Uterus (tissue), 3 donors: ENCODE measurements at regions not wholly inside any gene's neighbourhood (a gene's known extent, or its start where the extent isn't known, plus 50 kb on each side); places are given as distances from the start of the nearest gene placed in this dataset.

Experiments used
- DNase-seq, 2 donors: peaks; one replicate each; pipeline ENCODE4 v3.0.0-alpha.2; 2019 to 2020
- H3K27ac ChIP-seq, 2 donors: fragments of 200-600 bp; sonication (generic); 1 replicate in 1 of 2; 2 replicates in 1 of 2; pipeline ENCODE4 v1.5.1; 2016 to 2018
- H3K27me3 ChIP-seq, 2 donors: fragments of 200-600 bp; sonication (generic); one replicate each; pipeline ENCODE4 v1.5.1; 2018 to 2019; ENCODE audit warnings: control low read depth in 1 of 2
- H3K36me3 ChIP-seq, 2 donors: fragments of 200-600 bp; sonication (generic); one replicate each; pipeline ENCODE4 v1.5.1; 2019; ENCODE audit warnings: control low read depth in 1 of 2
- H3K4me1 ChIP-seq, 2 donors: fragments of 200-600 bp; sonication (generic); one replicate each; pipeline ENCODE4 v1.5.1; 2018 to 2019; ENCODE audit warnings: control low read depth in 1 of 2
- H3K4me3 ChIP-seq, 2 donors: fragments of 200-600 bp; sonication (generic); 1 replicate in 1 of 2; 2 replicates in 1 of 2; pipeline ENCODE4 v1.5.1; 2018 to 2019; ENCODE audit warnings: mild to moderate bottlenecking in 1 of 2
- H3K9me3 ChIP-seq, 2 donors: fragments of 200-600 bp; sonication (generic); one replicate each; pipeline ENCODE4 v1.5.1; 2019; ENCODE audit warnings: control low read depth in 1 of 2
- POLR2A ChIP-seq, 2 donors: fragments of 450-650 bp; IDR thresholded peaks; one replicate each; pipeline ENCODE4 v1.6.1; 2016; ENCODE audit warnings: antibody characterized with exemption in 2 of 2, mild to moderate bottlenecking in 1 of 2, moderate library complexity in 1 of 2
- intact Hi-C: fragments of 100-400 bp; cut with DNase I; formaldehyde crosslinking; loops from one replicate; pipeline ENCODE4 v1.15.1; 2023; ENCODE audit warnings: low total_unique reads
- TF ChIP-seq, protein P1 (sequence below), 4 experiments: fragments of 200-600 bp in 2 of 4; fragments of 450-650 bp in 2 of 4; sonication (generic) in 2 of 4; IDR thresholded peaks; one replicate each; pipeline ENCODE4 v1.5.1; 2016 to 2019; ENCODE audit warnings: antibody characterized with exemption in 4 of 4, mild to moderate bottlenecking in 2 of 4, moderate library complexity in 1 of 4
- donor health status: DM: yes; HTN: yes; CAD: no.

GRCh38 chr5:13508559-13508958 lies 435.9 kb downstream of the DNAH5 start:
- TF ChIP-seq, protein P1, sequence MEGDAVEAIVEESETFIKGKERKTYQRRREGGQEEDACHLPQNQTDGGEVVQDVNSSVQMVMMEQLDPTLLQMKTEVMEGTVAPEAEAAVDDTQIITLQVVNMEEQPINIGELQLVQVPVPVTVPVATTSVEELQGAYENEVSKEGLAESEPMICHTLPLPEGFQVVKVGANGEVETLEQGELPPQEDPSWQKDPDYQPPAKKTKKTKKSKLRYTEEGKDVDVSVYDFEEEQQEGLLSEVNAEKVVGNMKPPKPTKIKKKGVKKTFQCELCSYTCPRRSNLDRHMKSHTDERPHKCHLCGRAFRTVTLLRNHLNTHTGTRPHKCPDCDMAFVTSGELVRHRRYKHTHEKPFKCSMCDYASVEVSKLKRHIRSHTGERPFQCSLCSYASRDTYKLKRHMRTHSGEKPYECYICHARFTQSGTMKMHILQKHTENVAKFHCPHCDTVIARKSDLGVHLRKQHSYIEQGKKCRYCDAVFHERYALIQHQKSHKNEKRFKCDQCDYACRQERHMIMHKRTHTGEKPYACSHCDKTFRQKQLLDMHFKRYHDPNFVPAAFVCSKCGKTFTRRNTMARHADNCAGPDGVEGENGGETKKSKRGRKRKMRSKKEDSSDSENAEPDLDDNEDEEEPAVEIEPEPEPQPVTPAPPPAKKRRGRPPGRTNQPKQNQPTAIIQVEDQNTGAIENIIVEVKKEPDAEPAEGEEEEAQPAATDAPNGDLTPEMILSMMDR (IDR thresholded peaks at IDR 0.05) = no peak
- no peak for TF ChIP-seq POLR2A (IDR thresholded peaks at IDR 0.05)
- Histone ChIP-seq H3K9me3 (no peaks in the 10 kb centered on the region), H3K27ac (no peak overlapping the region), H3K4me3 (no peak overlapping the region), H3K4me1 (no peaks in the 10 kb centered on the region), H3K36me3 (no peaks in the 10 kb centered on the region), H3K27me3 (no peaks in the 10 kb centered on the region)
- intact Hi-C loops = no loop called here
- no peak for DNase-seq

GRCh38 chr5:13505326-13505725 lies 439.2 kb downstream of the DNAH5 start:
- H3K4me1 ChIP-seq = no peaks in the 10 kb centered on the region
- no peak for DNase-seq
- intact Hi-C loops = no loop called here
- no peaks in the 10 kb centered on the region for H3K36me3 ChIP-seq
- TF ChIP-seq, protein P1 (IDR thresholded peaks at IDR 0.05) = no peak
- TF ChIP-seq POLR2A (IDR thresholded peaks at IDR 0.05) = no peak
- H3K4me3 ChIP-seq = no peak overlapping the region
- no peaks in the 10 kb centered on the region for H3K9me3 ChIP-seq
- no peaks in the 10 kb centered on the region for H3K27me3 ChIP-seq
- no peak overlapping the region for H3K27ac ChIP-seq

DNA sequence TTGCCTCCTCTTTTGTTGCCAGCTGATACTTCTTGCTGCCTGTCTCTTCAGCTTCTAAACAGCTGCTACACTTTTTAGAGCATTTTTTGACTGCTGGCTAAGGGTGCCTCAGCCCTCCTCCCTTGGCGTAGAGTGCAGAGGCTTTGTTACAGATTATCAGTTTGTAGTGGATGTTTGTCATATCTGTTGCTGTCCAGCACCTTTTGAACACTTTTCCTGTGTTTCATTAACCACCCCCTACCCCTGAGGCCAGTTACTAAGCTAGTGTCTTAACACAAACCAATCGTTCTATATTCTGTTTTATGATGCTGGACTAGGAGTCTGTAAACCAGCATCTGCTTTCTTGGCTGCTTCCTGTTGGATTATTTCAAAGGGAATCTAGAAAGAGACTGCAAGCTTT lies 441.5 kb downstream of the DNAH5 start:
- Histone ChIP-seq H3K4me1 (no peaks in the 10 kb centered on the region), H3K36me3 (no peaks in the 10 kb centered on the region), H3K4me3 (no peak overlapping the region), H3K27me3 (no peaks in the 10 kb centered on the region), H3K27ac (no peak overlapping the region), H3K9me3 (no peaks in the 10 kb centered on the region)
- no peak for TF ChIP-seq POLR2A (IDR thresholded peaks at IDR 0.05)
- TF ChIP-seq, protein P1 (IDR thresholded peaks at IDR 0.05) = no peak
- intact Hi-C loops = no loop called here
- DNase-seq = no peak

- DNase-seq = no peak
- no peaks in the 10 kb centered on the region for H3K36me3 ChIP-seq
- no peaks in the 10 kb centered on the region for H3K27me3 ChIP-seq
- H3K27ac ChIP-seq = no peak overlapping the region
- no peaks in the 10 kb centered on the region for H3K4me1 ChIP-seq
- H3K9me3 ChIP-seq = no peaks in the 10 kb centered on the region
- TF ChIP-seq, protein P1 (IDR thresholded peaks at IDR 0.05) = no peak
- no peak for TF ChIP-seq POLR2A (IDR thresholded peaks at IDR 0.05)
- intact Hi-C loops = no loop called here
- H3K4me3 ChIP-seq = no peak overlapping the region
These were observed 443.3 kb downstream of the DNAH5 start for GRCh38 chr5:13501176-13501575.

DNA sequence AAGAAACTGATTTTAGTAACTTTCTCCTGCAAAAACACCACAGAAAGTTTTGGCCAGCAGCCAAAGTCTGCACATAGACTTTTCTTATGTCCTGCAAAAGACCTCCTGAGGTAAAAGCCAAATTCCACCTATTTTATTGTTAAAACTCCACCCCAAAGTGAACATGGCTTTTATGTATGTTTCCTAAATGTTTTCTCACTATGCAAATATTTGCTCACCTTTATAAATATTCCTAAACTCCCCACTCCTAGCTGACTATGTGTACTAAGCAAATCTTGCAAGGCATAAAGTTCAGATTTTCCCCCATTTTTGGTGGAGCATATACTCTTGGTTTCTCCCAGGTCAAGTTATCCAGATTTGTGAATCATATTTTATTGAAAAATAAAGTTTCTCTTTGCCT lies 446.2 kb downstream of the DNAH5 start:
- H3K27me3 ChIP-seq = no peaks in the 10 kb centered on the region
- TF ChIP-seq, protein P1 (IDR thresholded peaks at IDR 0.05) = no peak
- TF ChIP-seq POLR2A (IDR thresholded peaks at IDR 0.05) = no peak

More for the DNA sequence above, 446.2 kb downstream of the DNAH5 start:
- no peak overlapping the region for H3K4me3 ChIP-seq
- intact Hi-C loops = no loop called here
- H3K27ac ChIP-seq = no peak overlapping the region
- no peaks in the 10 kb centered on the region for H3K36me3 ChIP-seq
- H3K9me3 ChIP-seq = no peaks in the 10 kb centered on the region
- H3K4me1 ChIP-seq = no peaks in the 10 kb centered on the region
- DNase-seq = no peak
